ENCODE measurements at regions not wholly inside any gene's neighbourhood (a gene's known extent, or its start where the extent isn't known, plus 50 kb on each side); places are given as distances from the start of the nearest gene placed in this dataset.

- Mint-ChIP-seq H3K9me3 (ENCODE audit: low read depth) (peaks cover 17% of the 10 kb centered on the region), H3K4me3 (ENCODE audit: unreplicated experiment) (no peak overlapping the region), H3K4me1 (ENCODE audit: low read depth) (no peaks in the 10 kb centered on the region), H3K27ac (ENCODE audit: unreplicated experiment) (no peak overlapping the region), H3K36me3 (ENCODE audit: low read depth) (no peaks in the 10 kb centered on the region), H3K27me3 (ENCODE audit: low read depth) (no peaks in the 10 kb centered on the region)
- DNase-seq (ENCODE audit: low spot score), result no peak
- no peak for TF ChIP-seq CTCF (IDR thresholded peaks at IDR 0.05)
Measured at GRCh38 chrX:122591546-122591945, 592.5 kb upstream of the GRIA3 start.

DNA sequence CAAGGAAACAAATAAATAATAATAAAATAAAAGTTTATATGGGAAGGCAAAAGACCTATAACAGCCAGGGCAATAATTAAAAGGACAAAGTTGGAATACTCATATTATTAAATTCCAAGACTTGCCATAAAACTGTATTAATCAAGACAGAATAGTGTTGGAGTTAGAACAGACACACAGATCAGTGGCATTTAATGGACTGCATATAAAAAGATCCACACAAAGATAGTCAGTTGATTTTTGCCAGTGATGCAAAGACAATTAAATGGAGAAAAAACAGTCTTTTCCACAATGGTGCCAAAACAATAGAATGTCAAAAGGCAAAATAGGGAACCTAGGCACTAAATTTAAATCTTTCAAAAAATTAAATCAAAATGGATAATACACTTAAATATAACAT is 587.1 kb upstream of the GRIA3 start:
- Mint-ChIP-seq H3K4me1 (ENCODE audit: low read depth) (no peaks in the 10 kb centered on the region), H3K27ac (ENCODE audit: unreplicated experiment) (no peak overlapping the region), H3K9me3 (ENCODE audit: low read depth) (peaks cover 23% of the 10 kb centered on the region), H3K36me3 (ENCODE audit: low read depth) (no peaks in the 10 kb centered on the region), H3K27me3 (ENCODE audit: low read depth) (no peaks in the 10 kb centered on the region), H3K4me3 (ENCODE audit: unreplicated experiment) (no peak overlapping the region)
- TF ChIP-seq CTCF (IDR thresholded peaks at IDR 0.05), result no peak
- no peak for DNase-seq (ENCODE audit: low spot score)

GRCh38 chrX:122622795-122623194 is 561.3 kb upstream of the GRIA3 start:
- no peak overlapping the region for H3K4me3 Mint-ChIP-seq (ENCODE audit: unreplicated experiment)
- no peaks in the 10 kb centered on the region for H3K4me1 Mint-ChIP-seq (ENCODE audit: low read depth)
- no peaks in the 10 kb centered on the region for H3K36me3 Mint-ChIP-seq (ENCODE audit: low read depth)

GRCh38 chrX:122625239-122625638 is 558.8 kb upstream of the GRIA3 start:
- TF ChIP-seq CTCF (IDR thresholded peaks at IDR 0.05), result no peak
- H3K36me3 Mint-ChIP-seq (ENCODE audit: low read depth), result no peaks in the 10 kb centered on the region
- no peak for DNase-seq (ENCODE audit: low spot score)
- no peaks in the 10 kb centered on the region for H3K4me1 Mint-ChIP-seq (ENCODE audit: low read depth)
- H3K4me3 Mint-ChIP-seq (ENCODE audit: unreplicated experiment), result no peak overlapping the region
- no peak overlapping the region for H3K27ac Mint-ChIP-seq (ENCODE audit: unreplicated experiment)
- no peaks in the 10 kb centered on the region for H3K27me3 Mint-ChIP-seq (ENCODE audit: low read depth)
- peaks cover 6% of the 10 kb centered on the region for H3K9me3 Mint-ChIP-seq (ENCODE audit: low read depth)

More at GRCh38 chrX:122622795-122623194, 561.3 kb upstream of the GRIA3 start:
- TF ChIP-seq CTCF (IDR thresholded peaks at IDR 0.05), result no peak
- no peak overlapping the region for H3K27ac Mint-ChIP-seq (ENCODE audit: unreplicated experiment)
- peaks cover 26% of the 10 kb centered on the region for H3K9me3 Mint-ChIP-seq (ENCODE audit: low read depth)
- H3K27me3 Mint-ChIP-seq (ENCODE audit: low read depth), result no peaks in the 10 kb centered on the region
- DNase-seq (ENCODE audit: low spot score), result no peak

DNA sequence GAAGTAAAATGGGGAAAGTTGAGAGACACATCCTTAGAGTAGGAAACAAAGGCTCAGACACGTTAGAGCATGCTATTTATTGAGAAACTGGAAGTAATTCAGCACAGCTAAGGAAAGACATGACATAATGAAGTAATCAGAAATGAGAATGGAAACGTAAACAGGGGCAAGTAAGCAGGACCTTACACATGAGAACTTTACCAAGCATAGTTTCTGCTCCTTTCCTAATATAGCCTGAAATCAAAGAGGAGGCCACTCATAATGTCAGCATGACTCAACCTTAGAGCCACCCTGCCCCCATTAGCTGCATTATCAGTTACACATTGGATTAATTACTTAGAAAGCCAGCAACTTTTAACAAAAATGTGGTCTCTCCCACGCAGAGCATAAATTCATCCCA is 558.3 kb upstream of the GRIA3 start:
- no peak overlapping the region for H3K27ac Mint-ChIP-seq (ENCODE audit: unreplicated experiment)
- TF ChIP-seq CTCF (IDR thresholded peaks at IDR 0.05), result no peak
- H3K4me1 Mint-ChIP-seq (ENCODE audit: low read depth), result no peaks in the 10 kb centered on the region
- no peak for DNase-seq (ENCODE audit: low spot score)
- no peaks in the 10 kb centered on the region for H3K27me3 Mint-ChIP-seq (ENCODE audit: low read depth)
- peaks cover 4% of the 10 kb centered on the region for H3K9me3 Mint-ChIP-seq (ENCODE audit: low read depth)
- no peak overlapping the region for H3K4me3 Mint-ChIP-seq (ENCODE audit: unreplicated experiment)
- H3K36me3 Mint-ChIP-seq (ENCODE audit: low read depth), result no peaks in the 10 kb centered on the region
